ENCODE measurements at regions not wholly inside any gene's neighbourhood (a gene's known extent, or its start where the extent isn't known, plus 50 kb on each side); places are given as distances from the start of the nearest gene placed in this dataset.

DNA sequence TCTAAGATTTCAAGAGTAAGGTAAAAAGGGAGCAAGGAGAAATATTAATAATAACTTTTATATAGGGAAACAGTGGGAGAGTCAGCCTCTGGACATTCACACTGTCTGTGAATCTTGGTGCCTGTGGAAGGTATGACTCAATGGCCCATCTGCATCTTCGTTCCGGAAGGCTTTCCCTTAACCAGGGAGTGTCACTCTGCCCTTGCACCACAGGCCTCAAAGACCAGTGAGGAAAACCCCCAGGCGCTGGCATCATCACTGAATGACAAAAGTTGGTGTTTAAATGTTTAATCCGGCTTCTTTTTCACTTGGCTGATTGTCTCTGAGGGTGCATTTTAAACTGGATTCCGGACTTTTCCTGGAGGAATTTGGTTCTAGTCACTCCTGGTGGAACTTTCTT, 522.4 kb upstream of the TLE4 start (continued):
- TF ChIP-seq RFX5 (IDR thresholded peaks at IDR 0.05; ENCODE audit: borderline replicate concordance, low read depth, low read length) (no peak), KDM5A (IDR thresholded peaks at IDR 0.05; ENCODE audit: low read length) (no peak), JUN (IDR thresholded peaks at IDR 0.05; ENCODE audit: low read depth, low read length) (no peak), JUND (IDR thresholded peaks at IDR 0.05; ENCODE audit: low read length) (no peak), SUZ12 (IDR thresholded peaks at IDR 0.05; ENCODE audit: low read length) (no peak)
- TF ChIP-seq, protein P1, sequence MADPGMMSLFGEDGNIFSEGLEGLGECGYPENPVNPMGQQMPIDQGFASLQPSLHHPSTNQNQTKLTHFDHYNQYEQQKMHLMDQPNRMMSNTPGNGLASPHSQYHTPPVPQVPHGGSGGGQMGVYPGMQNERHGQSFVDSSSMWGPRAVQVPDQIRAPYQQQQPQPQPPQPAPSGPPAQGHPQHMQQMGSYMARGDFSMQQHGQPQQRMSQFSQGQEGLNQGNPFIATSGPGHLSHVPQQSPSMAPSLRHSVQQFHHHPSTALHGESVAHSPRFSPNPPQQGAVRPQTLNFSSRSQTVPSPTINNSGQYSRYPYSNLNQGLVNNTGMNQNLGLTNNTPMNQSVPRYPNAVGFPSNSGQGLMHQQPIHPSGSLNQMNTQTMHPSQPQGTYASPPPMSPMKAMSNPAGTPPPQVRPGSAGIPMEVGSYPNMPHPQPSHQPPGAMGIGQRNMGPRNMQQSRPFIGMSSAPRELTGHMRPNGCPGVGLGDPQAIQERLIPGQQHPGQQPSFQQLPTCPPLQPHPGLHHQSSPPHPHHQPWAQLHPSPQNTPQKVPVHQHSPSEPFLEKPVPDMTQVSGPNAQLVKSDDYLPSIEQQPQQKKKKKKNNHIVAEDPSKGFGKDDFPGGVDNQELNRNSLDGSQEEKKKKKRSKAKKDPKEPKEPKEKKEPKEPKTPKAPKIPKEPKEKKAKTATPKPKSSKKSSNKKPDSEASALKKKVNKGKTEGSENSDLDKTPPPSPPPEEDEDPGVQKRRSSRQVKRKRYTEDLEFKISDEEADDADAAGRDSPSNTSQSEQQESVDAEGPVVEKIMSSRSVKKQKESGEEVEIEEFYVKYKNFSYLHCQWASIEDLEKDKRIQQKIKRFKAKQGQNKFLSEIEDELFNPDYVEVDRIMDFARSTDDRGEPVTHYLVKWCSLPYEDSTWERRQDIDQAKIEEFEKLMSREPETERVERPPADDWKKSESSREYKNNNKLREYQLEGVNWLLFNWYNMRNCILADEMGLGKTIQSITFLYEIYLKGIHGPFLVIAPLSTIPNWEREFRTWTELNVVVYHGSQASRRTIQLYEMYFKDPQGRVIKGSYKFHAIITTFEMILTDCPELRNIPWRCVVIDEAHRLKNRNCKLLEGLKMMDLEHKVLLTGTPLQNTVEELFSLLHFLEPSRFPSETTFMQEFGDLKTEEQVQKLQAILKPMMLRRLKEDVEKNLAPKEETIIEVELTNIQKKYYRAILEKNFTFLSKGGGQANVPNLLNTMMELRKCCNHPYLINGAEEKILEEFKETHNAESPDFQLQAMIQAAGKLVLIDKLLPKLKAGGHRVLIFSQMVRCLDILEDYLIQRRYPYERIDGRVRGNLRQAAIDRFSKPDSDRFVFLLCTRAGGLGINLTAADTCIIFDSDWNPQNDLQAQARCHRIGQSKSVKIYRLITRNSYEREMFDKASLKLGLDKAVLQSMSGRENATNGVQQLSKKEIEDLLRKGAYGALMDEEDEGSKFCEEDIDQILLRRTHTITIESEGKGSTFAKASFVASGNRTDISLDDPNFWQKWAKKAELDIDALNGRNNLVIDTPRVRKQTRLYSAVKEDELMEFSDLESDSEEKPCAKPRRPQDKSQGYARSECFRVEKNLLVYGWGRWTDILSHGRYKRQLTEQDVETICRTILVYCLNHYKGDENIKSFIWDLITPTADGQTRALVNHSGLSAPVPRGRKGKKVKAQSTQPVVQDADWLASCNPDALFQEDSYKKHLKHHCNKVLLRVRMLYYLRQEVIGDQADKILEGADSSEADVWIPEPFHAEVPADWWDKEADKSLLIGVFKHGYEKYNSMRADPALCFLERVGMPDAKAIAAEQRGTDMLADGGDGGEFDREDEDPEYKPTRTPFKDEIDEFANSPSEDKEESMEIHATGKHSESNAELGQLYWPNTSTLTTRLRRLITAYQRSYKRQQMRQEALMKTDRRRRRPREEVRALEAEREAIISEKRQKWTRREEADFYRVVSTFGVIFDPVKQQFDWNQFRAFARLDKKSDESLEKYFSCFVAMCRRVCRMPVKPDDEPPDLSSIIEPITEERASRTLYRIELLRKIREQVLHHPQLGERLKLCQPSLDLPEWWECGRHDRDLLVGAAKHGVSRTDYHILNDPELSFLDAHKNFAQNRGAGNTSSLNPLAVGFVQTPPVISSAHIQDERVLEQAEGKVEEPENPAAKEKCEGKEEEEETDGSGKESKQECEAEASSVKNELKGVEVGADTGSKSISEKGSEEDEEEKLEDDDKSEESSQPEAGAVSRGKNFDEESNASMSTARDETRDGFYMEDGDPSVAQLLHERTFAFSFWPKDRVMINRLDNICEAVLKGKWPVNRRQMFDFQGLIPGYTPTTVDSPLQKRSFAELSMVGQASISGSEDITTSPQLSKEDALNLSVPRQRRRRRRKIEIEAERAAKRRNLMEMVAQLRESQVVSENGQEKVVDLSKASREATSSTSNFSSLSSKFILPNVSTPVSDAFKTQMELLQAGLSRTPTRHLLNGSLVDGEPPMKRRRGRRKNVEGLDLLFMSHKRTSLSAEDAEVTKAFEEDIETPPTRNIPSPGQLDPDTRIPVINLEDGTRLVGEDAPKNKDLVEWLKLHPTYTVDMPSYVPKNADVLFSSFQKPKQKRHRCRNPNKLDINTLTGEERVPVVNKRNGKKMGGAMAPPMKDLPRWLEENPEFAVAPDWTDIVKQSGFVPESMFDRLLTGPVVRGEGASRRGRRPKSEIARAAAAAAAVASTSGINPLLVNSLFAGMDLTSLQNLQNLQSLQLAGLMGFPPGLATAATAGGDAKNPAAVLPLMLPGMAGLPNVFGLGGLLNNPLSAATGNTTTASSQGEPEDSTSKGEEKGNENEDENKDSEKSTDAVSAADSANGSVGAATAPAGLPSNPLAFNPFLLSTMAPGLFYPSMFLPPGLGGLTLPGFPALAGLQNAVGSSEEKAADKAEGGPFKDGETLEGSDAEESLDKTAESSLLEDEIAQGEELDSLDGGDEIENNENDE (IDR thresholded peaks at IDR 0.05; ENCODE audit: insufficient replicate concordance, low read length) = no peak
